ENCODE measurements at regions not wholly inside any gene's neighbourhood (a gene's known extent, or its start where the extent isn't known, plus 50 kb on each side); places are given as distances from the start of the nearest gene placed in this dataset.

DNA sequence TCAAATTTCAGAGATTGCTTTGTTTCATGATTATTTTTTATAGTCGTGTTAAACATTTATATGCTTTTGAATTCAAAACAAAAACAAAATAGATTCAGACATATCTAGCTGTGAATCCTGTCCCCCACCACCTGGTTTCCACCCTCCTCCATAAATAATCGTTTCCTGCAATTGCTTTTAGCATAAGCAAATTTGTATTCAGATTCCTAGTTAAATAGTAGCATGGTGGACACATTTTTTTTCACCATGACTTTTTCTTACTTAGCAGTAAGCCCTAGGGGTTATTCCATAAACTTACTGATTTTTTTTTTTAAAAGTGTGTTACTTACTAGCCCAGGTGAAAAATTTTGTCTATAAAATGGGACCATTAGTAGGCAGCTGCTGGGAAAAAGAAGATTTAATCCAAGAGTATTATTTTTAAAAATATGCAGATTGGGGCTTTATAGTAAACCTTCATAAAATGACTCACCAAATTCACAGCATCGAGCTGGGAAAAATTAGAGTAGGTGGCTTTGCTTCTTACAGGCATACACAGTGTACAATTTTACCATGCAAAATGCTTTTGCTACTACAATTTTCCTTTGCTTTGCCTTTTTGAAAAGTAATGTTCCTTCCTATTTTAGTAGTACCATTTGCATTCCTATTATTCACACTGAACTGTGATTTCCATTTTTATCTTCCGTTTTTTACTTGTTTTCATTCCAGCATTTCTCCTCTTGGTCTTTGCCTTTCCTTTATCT is 117.8 kb downstream of the BTG1 start:
- peaks cover 0 to 16% (median 10%) of the 10 kb centered on the region in 3 donors for H3K4me1 ChIP-seq
- DNase-seq (no peak), FAIRE-seq (no peak), ATAC-seq (no peak)
- WGBS, 2 donors: 74 to 78% methylated on average over 4 of the region's 4 CpGs
- H3K36me3 ChIP-seq: no peaks in the 10 kb centered on the region
- no peak overlapping the region for H3K4me3 ChIP-seq
- intact Hi-C loops (cut with DNase I): no loop called here
- H3K27me3 ChIP-seq: no peaks in the 10 kb centered on the region
- H3K9me3 ChIP-seq: no peaks in the 10 kb centered on the region
- no peak for TF ChIP-seq CTCF (IDR thresholded peaks at IDR 0.05)
- H3K27ac ChIP-seq: no peak overlapping the region

- Histone ChIP-seq H3K9me3 (no peaks in the 10 kb centered on the region), H3K27ac (no peak overlapping the region), H3K4me3 (no peak overlapping the region), H3K4me1 (peaks cover 0 to 13% (median 10%) of the 10 kb centered on the region in 3 donors), H3K27me3 (no peaks in the 10 kb centered on the region), H3K36me3 (no peaks in the 10 kb centered on the region)
- DNase-seq: no peak
- no peak for TF ChIP-seq CTCF (IDR thresholded peaks at IDR 0.05)
- FAIRE-seq: no peak
- no peak for ATAC-seq
- intact Hi-C loops (cut with DNase I): no loop called here
- 72 to 82% methylated on average over 2 of the region's 2 CpGs for WGBS, 2 donors
Observed at GRCh38 chr12:92027243-92027642, 118.4 kb downstream of the BTG1 start.

GRCh38 chr12:92025462-92026207 is 120.0 kb downstream of the BTG1 start:
- Histone ChIP-seq H3K27me3 (no peaks in the 10 kb centered on the region), H3K36me3 (no peaks in the 10 kb centered on the region), H3K4me3 (no peak overlapping the region), H3K4me1 (peaks cover 6 to 19% (median 10%) of the 10 kb centered on the region in 3 donors), H3K9me3 (no peaks in the 10 kb centered on the region), H3K27ac (no peak overlapping the region)
- intact Hi-C loops (cut with DNase I): no loop called here
- no peak for TF ChIP-seq CTCF (IDR thresholded peaks at IDR 0.05)
- ATAC-seq (no peak), FAIRE-seq (no peak), DNase-seq (no peak)
- 96% methylated on average over 4 of the region's 4 CpGs for WGBS, 2 donors

- 60 to 69% methylated on average over 1 of the region's 1 CpG for WGBS, 2 donors
- no peak for DNase-seq
- H3K27ac ChIP-seq: no peak overlapping the region
- no peaks in the 10 kb centered on the region for H3K27me3 ChIP-seq
- peaks cover 0 to 19% (median 12%) of the 10 kb centered on the region in 3 donors for H3K4me1 ChIP-seq
- intact Hi-C loops (cut with DNase I): no loop called here
- H3K4me3 ChIP-seq: no peak overlapping the region
- no peak for ATAC-seq
- no peaks in the 10 kb centered on the region for H3K36me3 ChIP-seq
- no peak for TF ChIP-seq CTCF (IDR thresholded peaks at IDR 0.05)
- FAIRE-seq: peak; percentile 95
- no peaks in the 10 kb centered on the region for H3K9me3 ChIP-seq
Observed at GRCh38 chr12:92022093-92022492, 123.6 kb downstream of the BTG1 start.

DNA sequence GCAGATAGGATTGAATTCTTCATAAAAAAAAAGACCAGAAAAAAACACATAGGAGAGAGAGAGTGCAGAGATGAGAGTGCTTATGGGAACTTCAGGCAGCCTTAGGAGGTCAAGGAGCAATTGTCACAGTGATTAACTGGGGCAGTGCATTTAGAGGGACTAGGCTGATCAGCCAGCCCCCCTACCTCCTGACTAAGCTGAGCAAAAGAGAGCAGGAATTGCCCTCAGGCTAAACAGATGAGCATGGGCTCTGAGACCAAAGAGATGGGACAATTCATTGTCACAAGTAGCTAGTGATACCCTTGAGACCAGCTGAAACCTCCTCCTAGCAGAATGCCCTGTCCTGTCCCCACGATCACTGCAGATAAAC is 124.0 kb downstream of the BTG1 start:
- intact Hi-C loops (cut with DNase I): no loop called here
- ATAC-seq (peak in 3 of 4 donors; percentile 12 to 65 (median 18)), FAIRE-seq (no peak), DNase-seq (no peak)
- H3K36me3 ChIP-seq: no peaks in the 10 kb centered on the region
- 22 to 28% methylated on average over 1 of the region's 1 CpG for WGBS, 2 donors
- no peak overlapping the region for H3K4me3 ChIP-seq
- no peaks in the 10 kb centered on the region for H3K9me3 ChIP-seq
- H3K27ac ChIP-seq: no peak overlapping the region
- no peaks in the 10 kb centered on the region for H3K27me3 ChIP-seq
- peaks cover 0 to 19% (median 12%) of the 10 kb centered on the region in 3 donors for H3K4me1 ChIP-seq
- TF ChIP-seq CTCF (IDR thresholded peaks at IDR 0.05): no peak

All from pancreas (tissue), 10 donors.